Stomach smooth muscle (tissue), 2 donors: ENCODE measurements at regions not wholly inside any gene's neighbourhood (a gene's known extent, or its start where the extent isn't known, plus 50 kb on each side); places are given as distances from the start of the nearest gene placed in this dataset.

Experiments
- H3K27ac ChIP-seq: one replicate; pipeline ENCODE4 v1.7.0; 2013; ENCODE audit warnings: mild to moderate bottlenecking, low read length, inconsistent platforms
- H3K27me3 ChIP-seq, 2 donors: one replicate each; pipeline ENCODE4 v1.7.0; 2013; ENCODE audit warnings: low read length in 2 of 2; ENCODE audit not compliant: insufficient read depth in 2 of 2, control insufficient read depth in 1 of 2
- H3K36me3 ChIP-seq, 2 donors: one replicate each; pipeline ENCODE4 v1.7.0; 2013; ENCODE audit warnings: low read length in 2 of 2; ENCODE audit not compliant: control insufficient read depth in 2 of 2, insufficient read depth in 2 of 2
- H3K4me1 ChIP-seq: one replicate; pipeline ENCODE4 v1.7.0; 2013; ENCODE audit warnings: low read length; ENCODE audit not compliant: control insufficient read depth, insufficient read depth
- H3K4me3 ChIP-seq, 2 donors: one replicate each; pipeline ENCODE4 v1.7.0; 2013; ENCODE audit warnings: low read length in 2 of 2
- H3K9ac ChIP-seq, 2 donors: one replicate each; pipeline ENCODE4 v1.7.0; 2013; ENCODE audit warnings: low read length in 2 of 2, mild to moderate bottlenecking in 1 of 2
- H3K9me3 ChIP-seq, 2 donors: one replicate each; pipeline ENCODE4 v1.7.0; 2013; ENCODE audit warnings: low read length in 2 of 2; ENCODE audit not compliant: control insufficient read depth in 2 of 2
- donor health status: healthy.
- donor health status: Pancreatic carcinoma.

DNA sequence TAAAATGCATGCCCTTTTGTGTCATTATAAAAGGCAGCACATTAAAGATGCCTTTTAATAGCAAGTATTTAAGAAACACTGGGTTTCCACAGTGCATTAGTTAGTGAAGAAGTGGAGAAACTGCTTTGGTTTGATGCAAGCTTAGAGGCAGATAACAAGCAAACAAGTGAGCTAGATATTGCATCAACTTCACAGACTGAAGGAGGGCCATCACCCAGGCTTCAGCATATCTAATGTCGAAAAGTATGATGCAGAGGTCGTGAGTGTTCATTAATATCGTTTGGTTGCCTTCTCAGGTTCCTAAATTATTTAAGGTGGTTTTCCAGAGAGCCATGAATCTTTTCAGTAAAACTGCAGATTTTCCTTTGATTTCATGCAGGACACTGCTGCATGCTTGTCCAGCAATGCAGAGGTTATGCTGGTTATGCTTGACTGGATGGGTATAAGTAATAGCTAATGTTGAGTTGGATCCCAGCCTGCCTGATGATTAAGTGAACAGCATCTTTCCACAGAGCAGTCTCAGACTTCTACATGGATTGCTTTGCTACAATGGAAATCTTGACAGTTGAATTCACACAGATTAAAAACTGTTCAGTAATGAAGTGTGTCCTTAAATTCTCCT is 69.7 kb upstream of the IPO9 start:
- no peaks in the 10 kb centered on the region for H3K4me1 ChIP-seq
- no peaks in the 10 kb centered on the region for H3K27me3 ChIP-seq
- H3K4me3 ChIP-seq, result no peak overlapping the region
- no peak overlapping the region for H3K9ac ChIP-seq
- no peaks in the 10 kb centered on the region for H3K9me3 ChIP-seq
- H3K27ac ChIP-seq, result no peak overlapping the region
- no peaks in the 10 kb centered on the region for H3K36me3 ChIP-seq

DNA sequence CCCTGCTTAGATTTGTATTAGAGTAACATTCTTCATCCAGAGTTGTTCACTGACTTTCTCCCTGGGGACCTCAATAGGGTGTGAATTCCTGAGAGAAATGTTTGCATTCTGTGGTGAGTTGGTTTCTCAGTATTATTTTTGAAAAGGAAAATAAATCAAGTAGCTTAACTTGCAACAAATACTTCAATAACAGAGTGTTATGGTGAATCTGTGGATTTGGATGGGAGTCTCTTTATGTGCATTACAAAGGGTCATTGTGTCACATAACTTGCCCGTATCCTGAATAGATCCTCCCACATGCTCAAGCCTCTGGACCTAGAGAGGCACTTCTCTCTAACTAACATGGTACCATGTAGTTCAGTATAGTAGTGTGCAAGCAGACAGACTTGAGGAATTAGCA is 68.4 kb upstream of the IPO9 start:
- Histone ChIP-seq H3K4me1 (no peaks in the 10 kb centered on the region), H3K27ac (no peak overlapping the region)

DNA sequence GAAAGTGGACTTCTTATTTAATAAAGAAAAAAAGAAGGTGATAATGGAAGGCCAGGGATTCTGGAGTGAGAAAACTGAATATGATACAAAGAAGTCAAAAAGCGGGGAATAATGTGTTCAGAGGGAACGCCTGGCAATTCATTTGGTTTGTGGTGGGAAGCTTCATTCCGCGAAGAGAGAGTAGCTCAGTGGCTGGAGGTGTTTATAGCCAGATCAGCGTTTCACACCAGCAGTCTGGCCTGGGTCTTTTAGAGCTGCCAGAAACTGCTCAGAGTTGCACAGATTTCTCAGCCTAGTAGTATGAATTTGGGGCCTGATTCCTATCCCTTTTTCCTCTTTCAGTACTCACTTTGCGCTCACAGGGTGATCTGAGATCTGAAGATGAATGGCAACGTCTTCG is 67.8 kb upstream of the IPO9 start:
- Histone ChIP-seq H3K9me3 (no peaks in the 10 kb centered on the region), H3K9ac (no peak overlapping the region), H3K27me3 (no peaks in the 10 kb centered on the region), H3K36me3 (no peaks in the 10 kb centered on the region), H3K4me1 (no peaks in the 10 kb centered on the region), H3K27ac (no peak overlapping the region), H3K4me3 (no peak overlapping the region)

More for the DNA sequence above, 68.4 kb upstream of the IPO9 start:
- Histone ChIP-seq H3K27me3 (no peaks in the 10 kb centered on the region), H3K9me3 (no peaks in the 10 kb centered on the region), H3K4me3 (no peak overlapping the region), H3K36me3 (no peaks in the 10 kb centered on the region), H3K9ac (no peak overlapping the region)

DNA sequence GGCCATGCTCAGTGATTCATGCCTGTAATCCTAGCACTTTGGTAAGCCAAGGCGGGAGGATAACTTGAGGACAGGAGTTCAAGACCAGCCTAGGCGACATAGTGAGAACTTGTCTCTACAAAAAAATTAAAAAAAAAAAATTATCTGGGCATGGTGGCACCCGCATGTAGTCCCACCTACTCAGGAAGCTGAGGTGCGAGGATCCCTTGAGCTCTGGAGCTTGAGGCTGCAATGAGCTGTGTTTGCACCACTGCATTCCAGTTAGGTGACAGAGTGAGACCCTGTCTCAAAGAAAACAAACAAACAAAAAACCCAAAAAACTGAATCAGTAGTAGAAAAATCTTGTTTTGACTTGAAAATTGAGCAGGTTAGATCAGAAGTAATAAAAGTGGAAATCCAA is 67.1 kb upstream of the IPO9 start:
- no peaks in the 10 kb centered on the region for H3K27me3 ChIP-seq
- H3K27ac ChIP-seq, result no peak overlapping the region
- H3K9me3 ChIP-seq, result no peaks in the 10 kb centered on the region
- H3K4me3 ChIP-seq, result no peak overlapping the region
- no peak overlapping the region for H3K9ac ChIP-seq
- no peaks in the 10 kb centered on the region for H3K36me3 ChIP-seq
- no peaks in the 10 kb centered on the region for H3K4me1 ChIP-seq

DNA sequence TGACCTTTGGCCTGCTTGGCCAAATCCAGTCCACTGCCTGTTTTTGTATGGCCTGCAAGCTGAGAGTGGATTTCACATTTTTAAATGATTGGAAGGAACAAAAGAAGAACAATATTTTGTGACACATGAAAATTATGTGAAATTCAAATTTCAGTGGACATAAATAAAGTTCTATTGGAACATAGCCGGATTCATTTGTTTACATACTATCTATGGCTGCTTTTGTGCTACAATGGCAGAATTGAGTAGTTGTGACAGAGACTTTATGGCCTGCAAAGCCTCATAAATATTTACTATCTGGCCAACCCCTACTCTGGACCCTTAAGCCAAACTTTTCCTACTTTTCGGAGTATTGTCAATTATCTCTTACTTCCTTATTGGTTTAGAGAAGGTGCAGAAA is 66.6 kb upstream of the IPO9 start:
- H3K9me3 ChIP-seq, result no peaks in the 10 kb centered on the region
- no peak overlapping the region for H3K4me3 ChIP-seq
- H3K27me3 ChIP-seq, result no peaks in the 10 kb centered on the region
- H3K27ac ChIP-seq, result no peak overlapping the region
- H3K36me3 ChIP-seq, result no peaks in the 10 kb centered on the region
- H3K4me1 ChIP-seq, result no peaks in the 10 kb centered on the region
- H3K9ac ChIP-seq, result no peak overlapping the region

DNA sequence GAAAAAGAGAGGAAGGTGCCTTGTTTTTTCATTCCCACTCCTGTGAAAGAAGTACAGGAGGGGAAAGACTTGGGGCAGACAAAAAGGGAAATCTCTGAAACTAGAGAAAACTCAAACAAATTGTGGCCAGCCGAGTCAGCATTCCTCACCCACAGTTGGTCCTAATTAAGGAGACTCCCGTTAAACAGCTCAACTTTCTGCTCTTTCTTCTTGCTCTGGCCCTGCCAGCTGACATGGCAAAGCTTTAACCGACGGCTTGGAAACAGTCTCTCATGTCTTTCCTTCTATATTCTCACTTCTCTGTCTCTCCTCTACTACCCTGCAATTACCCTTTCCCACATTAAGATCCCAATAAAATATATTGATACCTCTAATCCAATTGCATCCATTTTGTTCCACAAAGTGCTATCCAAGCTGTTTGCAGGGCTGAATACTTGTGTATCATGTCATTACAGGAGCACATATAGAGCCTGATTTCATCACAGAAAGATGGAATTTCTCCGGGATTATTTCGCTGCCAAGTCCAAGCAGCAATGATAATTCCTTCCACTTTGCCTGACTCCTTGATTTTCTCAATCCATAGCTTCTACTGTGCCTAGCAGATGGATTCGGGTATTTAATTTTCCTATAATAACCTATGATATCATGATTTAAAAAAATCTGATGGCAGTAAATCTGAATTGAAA is 65.4 kb upstream of the IPO9 start:
- Histone ChIP-seq H3K9ac (no peak overlapping the region), H3K36me3 (no peaks in the 10 kb centered on the region), H3K4me3 (no peak overlapping the region), H3K9me3 (no peaks in the 10 kb centered on the region), H3K27ac (no peak overlapping the region), H3K4me1 (no peaks in the 10 kb centered on the region), H3K27me3 (no peaks in the 10 kb centered on the region)

DNA sequence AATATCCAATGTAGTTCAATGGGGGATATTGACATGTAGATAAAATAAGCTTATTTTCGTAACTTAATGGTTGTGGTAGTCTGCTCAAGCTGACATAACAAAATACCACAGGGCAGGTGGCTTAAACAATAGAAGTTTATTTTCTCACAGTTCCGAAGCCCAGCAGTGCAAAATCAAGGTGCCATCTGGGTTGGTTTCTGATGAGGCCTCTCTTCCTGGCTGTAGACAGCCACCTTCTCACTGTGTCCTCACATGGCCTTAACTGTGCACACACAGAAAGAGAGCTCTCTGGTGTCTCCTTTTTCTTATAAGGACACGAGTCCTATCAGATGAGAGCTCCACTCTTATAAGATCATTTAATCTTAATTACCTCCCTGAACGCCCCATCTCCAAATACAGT is 64.8 kb upstream of the IPO9 start:
- no peak overlapping the region for H3K27ac ChIP-seq
- H3K4me1 ChIP-seq, result no peaks in the 10 kb centered on the region

DNA sequence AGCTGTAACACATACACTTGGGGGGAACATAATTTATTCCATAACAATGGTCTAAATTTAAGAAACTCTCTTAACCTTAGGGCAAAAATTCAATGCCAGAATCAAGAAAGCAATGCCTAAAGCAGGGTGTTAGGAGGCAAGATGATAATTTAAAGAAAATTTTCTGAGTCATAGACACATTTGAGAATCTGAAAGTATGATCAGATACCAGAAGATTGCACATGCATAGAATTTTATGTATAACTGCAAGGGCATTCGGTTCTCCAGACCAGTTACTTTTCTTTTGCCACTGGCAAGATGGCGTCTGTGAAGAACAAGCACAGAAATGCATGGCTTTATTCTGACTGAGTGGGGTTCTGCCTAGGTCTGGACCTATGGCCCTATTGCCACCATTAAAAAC is 64.4 kb upstream of the IPO9 start:
- H3K27me3 ChIP-seq, result no peaks in the 10 kb centered on the region
- no peaks in the 10 kb centered on the region for H3K4me1 ChIP-seq
- no peaks in the 10 kb centered on the region for H3K36me3 ChIP-seq
- H3K9ac ChIP-seq, result no peak overlapping the region
- no peak overlapping the region for H3K4me3 ChIP-seq
- H3K9me3 ChIP-seq, result no peaks in the 10 kb centered on the region
- H3K27ac ChIP-seq, result no peak overlapping the region

More for the DNA sequence above, 64.8 kb upstream of the IPO9 start:
- Histone ChIP-seq H3K4me3 (no peak overlapping the region), H3K27me3 (no peaks in the 10 kb centered on the region), H3K9me3 (no peaks in the 10 kb centered on the region), H3K36me3 (no peaks in the 10 kb centered on the region), H3K9ac (no peak overlapping the region)

- H3K4me1 ChIP-seq, result no peaks in the 10 kb centered on the region
- no peak overlapping the region for H3K4me3 ChIP-seq
- no peaks in the 10 kb centered on the region for H3K27me3 ChIP-seq
- H3K36me3 ChIP-seq, result no peaks in the 10 kb centered on the region
- H3K9ac ChIP-seq, result no peak overlapping the region
- no peaks in the 10 kb centered on the region for H3K9me3 ChIP-seq
- H3K27ac ChIP-seq, result no peak overlapping the region
These were observed 62.7 kb upstream of the IPO9 start for GRCh38 chr1:201766131-201766866.

DNA sequence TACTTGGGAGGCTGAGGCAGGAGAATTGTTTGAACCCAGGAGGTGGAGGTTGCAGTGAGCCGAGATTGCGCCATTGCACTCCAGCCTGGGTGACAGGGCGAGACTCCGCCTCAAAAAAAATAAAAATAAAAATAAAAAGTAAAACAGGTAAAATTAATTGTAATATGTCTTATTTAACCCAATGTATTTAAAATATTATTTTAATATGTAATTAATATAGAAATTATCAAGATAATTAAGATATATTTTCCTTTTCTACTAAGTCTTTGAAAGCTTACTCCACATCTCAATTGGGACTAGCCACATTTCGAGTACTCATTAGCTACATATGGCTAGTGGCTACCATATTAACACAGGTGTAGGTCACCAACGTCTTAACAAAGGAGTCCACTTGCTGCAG is 61.6 kb upstream of the IPO9 start:
- no peaks in the 10 kb centered on the region for H3K27me3 ChIP-seq
- H3K4me1 ChIP-seq, result no peaks in the 10 kb centered on the region
- H3K36me3 ChIP-seq, result no peaks in the 10 kb centered on the region
- no peak overlapping the region for H3K9ac ChIP-seq
- peaks cover 0 to 4% of the 10 kb centered on the region in 2 donors for H3K9me3 ChIP-seq
- no peak overlapping the region for H3K4me3 ChIP-seq
- no peak overlapping the region for H3K27ac ChIP-seq

DNA sequence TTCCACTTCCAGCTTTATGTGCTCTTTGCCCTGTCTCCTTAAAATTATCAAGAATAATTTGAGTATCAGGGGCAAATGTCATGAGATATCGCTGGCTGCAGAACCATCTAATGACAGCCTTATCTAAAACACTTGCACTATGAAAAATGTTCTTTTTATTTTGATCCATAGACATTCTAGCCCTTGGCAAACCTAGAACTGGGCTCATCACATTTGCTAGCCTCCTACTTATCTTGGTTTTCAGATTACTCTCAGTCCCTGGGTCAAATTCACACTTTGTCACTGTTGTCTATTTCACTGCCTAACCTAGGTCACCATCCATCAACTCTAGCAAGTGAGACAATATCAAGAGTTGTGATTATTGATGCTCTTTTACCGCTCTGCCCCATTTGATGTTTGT is 59.9 kb upstream of the IPO9 start:
- Histone ChIP-seq H3K4me3 (no peak overlapping the region), H3K4me1 (no peaks in the 10 kb centered on the region), H3K9me3 (peaks cover 0 to 4% of the 10 kb centered on the region in 2 donors), H3K9ac (no peak overlapping the region), H3K27me3 (no peaks in the 10 kb centered on the region), H3K27ac (no peak overlapping the region), H3K36me3 (no peaks in the 10 kb centered on the region)
